ENCODE measurements at regions not wholly inside any gene's neighbourhood (a gene's known extent, or its start where the extent isn't known, plus 50 kb on each side); places are given as distances from the start of the nearest gene placed in this dataset.

DNA sequence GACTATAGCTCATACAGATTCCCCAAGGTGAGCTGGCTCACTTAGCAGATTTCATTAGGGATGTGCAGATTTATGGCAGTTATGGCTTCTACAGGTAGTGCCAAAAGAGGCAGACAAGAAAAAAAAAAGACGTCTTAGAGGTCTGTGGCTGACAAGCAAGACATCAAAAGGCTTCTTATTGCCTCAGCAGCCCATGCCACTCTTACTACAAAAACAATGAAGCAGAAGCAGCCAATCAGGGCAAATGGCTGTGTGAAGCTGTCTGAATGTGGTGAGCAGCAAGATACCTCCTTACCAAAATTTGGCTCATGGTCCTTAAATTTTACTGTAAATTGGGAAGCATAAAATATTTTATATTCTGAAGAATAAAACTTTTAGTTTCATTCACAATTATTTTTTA, 557.5 kb upstream of the GOLIM4 start:
- Histone ChIP-seq H4K20me1 (ENCODE audit: insufficient read depth, low read length) (no peaks in the 10 kb centered on the region), H3K4me2 (ENCODE audit: low read length) (no peak overlapping the region), H3K36me3 (ENCODE audit: insufficient read depth, low read length) (no peaks in the 10 kb centered on the region), H3K27ac (ENCODE audit: low read depth, low read length, poor library complexity, severe bottlenecking) (no peak overlapping the region), H2AFZ (ENCODE audit: low read length) (no peak overlapping the region), H3K9me3 (ENCODE audit: low read length) (no peaks in the 10 kb centered on the region), H3K4me3 (ENCODE audit: low read depth, low read length, poor library complexity, severe bottlenecking) (no peak overlapping the region), H3K9me2 (ENCODE audit: low read depth, low read length) (no peaks in the 10 kb centered on the region), H3K9ac (ENCODE audit: low read length) (no peak overlapping the region), H3K4me1 (ENCODE audit: insufficient read depth, low read length, severe bottlenecking) (no peaks in the 10 kb centered on the region), H3F3A (ENCODE audit: insufficient read depth, low read length) (no peaks in the 10 kb centered on the region), H3K27me3 (ENCODE audit: insufficient read depth, low read length) (no peaks in the 10 kb centered on the region), H3K79me2 (ENCODE audit: insufficient read depth, low read length) (no peaks in the 10 kb centered on the region)
- TF ChIP-seq EZH2 (IDR thresholded peaks at IDR 0.05; ENCODE audit: borderline replicate concordance, low read length) (no peak), CTCF (IDR thresholded peaks at IDR 0.05; ENCODE audit: low read length) (no peak)

DNA sequence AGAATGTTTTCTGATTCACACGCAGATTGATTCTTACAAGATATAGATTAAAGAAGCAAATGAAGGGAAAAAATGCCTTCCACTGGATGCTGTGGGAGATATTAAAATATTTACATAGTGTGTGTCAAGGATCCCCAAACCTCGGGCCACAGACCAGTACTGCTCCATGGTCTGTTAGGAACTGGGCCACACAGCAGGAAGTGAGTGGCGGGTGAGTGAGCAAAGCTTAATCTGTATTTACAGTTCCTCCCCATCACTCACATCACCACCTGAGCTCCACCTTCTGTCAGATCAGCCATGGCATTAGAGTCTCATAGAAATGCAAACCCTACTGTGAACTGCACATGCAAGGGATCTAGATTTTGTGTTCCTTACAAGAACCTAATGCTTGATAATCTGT, 552.6 kb upstream of the GOLIM4 start:
- H3K4me2 ChIP-seq (ENCODE audit: low read length): no peak overlapping the region
- H3K27me3 ChIP-seq (ENCODE audit: insufficient read depth, low read length): no peaks in the 10 kb centered on the region
- no peaks in the 10 kb centered on the region for H3F3A ChIP-seq (ENCODE audit: insufficient read depth, low read length)
- no peak overlapping the region for H3K9ac ChIP-seq (ENCODE audit: low read length)
- no peaks in the 10 kb centered on the region for H3K4me1 ChIP-seq (ENCODE audit: insufficient read depth, low read length, severe bottlenecking)
- no peak overlapping the region for H3K4me3 ChIP-seq (ENCODE audit: low read depth, low read length, poor library complexity, severe bottlenecking)
- no peaks in the 10 kb centered on the region for H3K9me2 ChIP-seq (ENCODE audit: low read depth, low read length)
- TF ChIP-seq CTCF (IDR thresholded peaks at IDR 0.05; ENCODE audit: low read length): no peak
- no peaks in the 10 kb centered on the region for H3K79me2 ChIP-seq (ENCODE audit: insufficient read depth, low read length)
- no peaks in the 10 kb centered on the region for H3K36me3 ChIP-seq (ENCODE audit: insufficient read depth, low read length)
- no peaks in the 10 kb centered on the region for H3K9me3 ChIP-seq (ENCODE audit: low read length)
- no peaks in the 10 kb centered on the region; the same call in 1 of the 2 replicates for H4K20me1 ChIP-seq (ENCODE audit: insufficient read depth, low read length)
- H2AFZ ChIP-seq (ENCODE audit: low read length): no peak overlapping the region
- no peak overlapping the region for H3K27ac ChIP-seq (ENCODE audit: low read depth, low read length, poor library complexity, severe bottlenecking)

GRCh38 chr3:168647582-168647981, 551.9 kb upstream of the GOLIM4 start:
- Histone ChIP-seq H3K4me2 (ENCODE audit: low read length) (no peak overlapping the region), H2AFZ (ENCODE audit: low read length) (no peak overlapping the region), H3K9me3 (ENCODE audit: low read length) (no peaks in the 10 kb centered on the region), H3K36me3 (ENCODE audit: insufficient read depth, low read length) (no peaks in the 10 kb centered on the region), H4K20me1 (ENCODE audit: insufficient read depth, low read length) (no peaks in the 10 kb centered on the region; the same call in 1 of the 2 replicates), H3K9me2 (ENCODE audit: low read depth, low read length) (no peaks in the 10 kb centered on the region), H3K79me2 (ENCODE audit: insufficient read depth, low read length) (no peaks in the 10 kb centered on the region), H3K27ac (ENCODE audit: low read depth, low read length, poor library complexity, severe bottlenecking) (no peak overlapping the region), H3K4me3 (ENCODE audit: low read depth, low read length, poor library complexity, severe bottlenecking) (no peak overlapping the region), H3K9ac (ENCODE audit: low read length) (no peak overlapping the region), H3K4me1 (ENCODE audit: insufficient read depth, low read length, severe bottlenecking) (no peaks in the 10 kb centered on the region), H3F3A (ENCODE audit: insufficient read depth, low read length) (no peaks in the 10 kb centered on the region), H3K27me3 (ENCODE audit: insufficient read depth, low read length) (no peaks in the 10 kb centered on the region)
- TF ChIP-seq EZH2 (IDR thresholded peaks at IDR 0.05; ENCODE audit: borderline replicate concordance, low read length) (no peak), CTCF (IDR thresholded peaks at IDR 0.05; ENCODE audit: low read length) (no peak)
